GM12864 (cell line): ENCODE measurements at regions not wholly inside any gene's neighbourhood (a gene's known extent, or its start where the extent isn't known, plus 50 kb on each side); places are given as distances from the start of the nearest gene placed in this dataset.

Experiments used
- DNase-seq: peaks from one replicate; pipeline ENCODE4 v3.0.0-alpha.2; 2011; ENCODE audit warnings: low read depth
- H3K4me3 ChIP-seq: 2 replicates; pipeline ENCODE4 v1.5.1; 2011; ENCODE audit warnings: mild to moderate bottlenecking, low read depth, low read length, control low read depth
- CTCF ChIP-seq: IDR thresholded peaks from 2 replicates; pipeline ENCODE4 v1.5.1; 2011; ENCODE audit warnings: low read depth, mild to moderate bottlenecking, moderate library complexity, low read length, control low read depth, inconsistent platforms; ENCODE audit errors: missing control alignments

DNA sequence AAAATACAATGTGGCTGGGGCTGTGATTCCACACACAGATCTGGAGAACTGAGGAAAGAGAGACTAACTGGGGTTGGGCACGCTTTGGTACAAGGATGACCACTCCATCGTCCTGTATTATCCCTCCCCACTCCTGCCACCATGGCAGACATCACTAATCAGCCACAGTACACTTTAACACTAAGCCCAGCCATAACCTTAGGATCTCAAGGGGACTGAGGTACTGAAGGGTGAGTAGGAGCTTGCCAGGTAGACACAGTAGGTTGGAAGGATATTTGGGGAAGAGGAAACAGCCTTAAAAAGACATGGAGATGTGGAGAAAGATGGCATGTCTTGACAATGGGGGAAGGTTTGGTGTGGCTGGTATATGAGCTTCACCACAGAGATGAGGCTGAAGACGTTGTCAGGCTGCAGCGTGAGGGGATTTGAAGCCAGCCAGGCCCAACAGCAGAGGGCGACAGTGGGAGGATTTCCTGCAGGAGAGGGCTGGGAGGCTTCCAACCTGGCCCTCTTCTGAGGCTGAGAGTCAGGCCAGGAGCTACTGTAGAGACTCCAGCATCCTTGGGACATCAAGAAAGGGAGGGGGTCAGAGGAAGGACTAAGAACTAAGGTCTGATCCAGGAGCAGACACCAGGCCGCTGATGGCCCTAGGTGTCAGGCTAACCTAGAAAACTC is 58.6 kb upstream of the COL13A1 start:
- no peak overlapping the region for H3K4me3 ChIP-seq
- TF ChIP-seq CTCF, result peak; percentile 49
- DNase-seq, result no peak

GRCh38 chr10:69744971-69745370 is 56.7 kb upstream of the COL13A1 start:
- TF ChIP-seq CTCF, result no peak

DNA sequence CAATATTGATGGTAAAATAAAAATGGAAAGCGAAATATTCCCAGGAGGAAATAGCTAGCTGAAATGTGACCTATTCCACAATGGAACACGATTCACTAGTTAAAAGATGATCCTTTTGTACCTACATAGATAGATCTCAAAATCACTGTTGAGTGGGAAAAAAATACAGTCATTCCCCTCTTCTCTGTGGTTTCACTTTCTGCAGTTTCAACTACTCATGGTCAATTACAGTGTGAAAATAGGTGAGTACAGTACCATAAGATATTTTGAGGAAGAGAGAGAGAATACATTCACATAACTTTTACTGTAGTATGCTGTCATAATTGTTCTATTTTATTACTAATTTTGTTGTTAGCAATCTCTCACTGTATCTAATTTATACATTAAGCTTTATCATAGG is 56.0 kb upstream of the COL13A1 start:
- DNase-seq, result peak; percentile 12
- no peak overlapping the region for H3K4me3 ChIP-seq
- TF ChIP-seq CTCF, result no peak

More at GRCh38 chr10:69744971-69745370, 56.7 kb upstream of the COL13A1 start:
- DNase-seq, result no peak
- no peak overlapping the region for H3K4me3 ChIP-seq

- DNase-seq, result no peak
- no peak for TF ChIP-seq CTCF
Observed at GRCh38 chr10:69747179-69747578, 54.5 kb upstream of the COL13A1 start.

GRCh38 chr10:69748621-69749020 is 53.1 kb upstream of the COL13A1 start:
- no peak overlapping the region for H3K4me3 ChIP-seq
- DNase-seq, result no peak
- TF ChIP-seq CTCF, result no peak

More at GRCh38 chr10:69747179-69747578, 54.5 kb upstream of the COL13A1 start:
- no peak overlapping the region for H3K4me3 ChIP-seq

- DNase-seq, result no peak
- no peak overlapping the region for H3K4me3 ChIP-seq
- no peak for TF ChIP-seq CTCF
Observed at GRCh38 chr10:69749178-69750010, 52.3 kb upstream of the COL13A1 start.
